PFSK-1 (cell line): ENCODE measurements at regions not wholly inside any gene's neighbourhood (a gene's known extent, or its start where the extent isn't known, plus 50 kb on each side); places are given as distances from the start of the nearest gene placed in this dataset.

ENCODE experiments used
- FOXP2 ChIP-seq: optimal IDR thresholded peaks from 2 replicates; pipeline ENCODE3; 2011; ENCODE audit warnings: borderline replicate concordance, control low read depth, inconsistent platforms; ENCODE audit not compliant: insufficient read depth; ENCODE audit errors: extremely low read length, extremely low read depth
- POLR2AphosphoS5 ChIP-seq: IDR thresholded peaks from 2 replicates; pipeline ENCODE4 v1.6.1; 2012; ENCODE audit warnings: low read depth, mild to moderate bottlenecking, control low read depth, low read length, moderate library complexity
- SIN3A ChIP-seq: IDR thresholded peaks from 2 replicates; pipeline ENCODE4 v1.6.1; 2012; ENCODE audit warnings: mild to moderate bottlenecking, low read length, moderate library complexity, borderline replicate concordance; ENCODE audit not compliant: insufficient read depth
- TAF1 ChIP-seq: IDR thresholded peaks from 2 replicates; pipeline ENCODE4 v1.6.1; 2012; ENCODE audit warnings: low read length, control low read depth, borderline replicate concordance; ENCODE audit not compliant: insufficient read depth
- TF ChIP-seq, protein P1 (sequence below), 2 experiments: IDR thresholded peaks; 2 replicates each; pipeline versions ENCODE4 v1.6.1 to v1.8.0; 2011 to 2012; ENCODE audit warnings: low read depth in 2 of 2, low read length in 2 of 2, control low read depth in 1 of 2, inconsistent platforms in 1 of 2, mild to moderate bottlenecking in 1 of 2, moderate library complexity in 1 of 2; ENCODE audit not compliant: insufficient read depth in 1 of 2

- TF ChIP-seq FOXP2, result no peak
- TF ChIP-seq SIN3A, result no peak
- TF ChIP-seq POLR2AphosphoS5, result no peak
- TF ChIP-seq, protein P1, sequence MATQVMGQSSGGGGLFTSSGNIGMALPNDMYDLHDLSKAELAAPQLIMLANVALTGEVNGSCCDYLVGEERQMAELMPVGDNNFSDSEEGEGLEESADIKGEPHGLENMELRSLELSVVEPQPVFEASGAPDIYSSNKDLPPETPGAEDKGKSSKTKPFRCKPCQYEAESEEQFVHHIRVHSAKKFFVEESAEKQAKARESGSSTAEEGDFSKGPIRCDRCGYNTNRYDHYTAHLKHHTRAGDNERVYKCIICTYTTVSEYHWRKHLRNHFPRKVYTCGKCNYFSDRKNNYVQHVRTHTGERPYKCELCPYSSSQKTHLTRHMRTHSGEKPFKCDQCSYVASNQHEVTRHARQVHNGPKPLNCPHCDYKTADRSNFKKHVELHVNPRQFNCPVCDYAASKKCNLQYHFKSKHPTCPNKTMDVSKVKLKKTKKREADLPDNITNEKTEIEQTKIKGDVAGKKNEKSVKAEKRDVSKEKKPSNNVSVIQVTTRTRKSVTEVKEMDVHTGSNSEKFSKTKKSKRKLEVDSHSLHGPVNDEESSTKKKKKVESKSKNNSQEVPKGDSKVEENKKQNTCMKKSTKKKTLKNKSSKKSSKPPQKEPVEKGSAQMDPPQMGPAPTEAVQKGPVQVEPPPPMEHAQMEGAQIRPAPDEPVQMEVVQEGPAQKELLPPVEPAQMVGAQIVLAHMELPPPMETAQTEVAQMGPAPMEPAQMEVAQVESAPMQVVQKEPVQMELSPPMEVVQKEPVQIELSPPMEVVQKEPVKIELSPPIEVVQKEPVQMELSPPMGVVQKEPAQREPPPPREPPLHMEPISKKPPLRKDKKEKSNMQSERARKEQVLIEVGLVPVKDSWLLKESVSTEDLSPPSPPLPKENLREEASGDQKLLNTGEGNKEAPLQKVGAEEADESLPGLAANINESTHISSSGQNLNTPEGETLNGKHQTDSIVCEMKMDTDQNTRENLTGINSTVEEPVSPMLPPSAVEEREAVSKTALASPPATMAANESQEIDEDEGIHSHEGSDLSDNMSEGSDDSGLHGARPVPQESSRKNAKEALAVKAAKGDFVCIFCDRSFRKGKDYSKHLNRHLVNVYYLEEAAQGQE (IDR thresholded peaks at IDR 0.05; ENCODE audit: insufficient read depth in 1 of 2, low read depth in 2 of 2, low read length in 2 of 2), result no peak
- no peak for TF ChIP-seq TAF1
Observed at GRCh38 chr12:19799895-19800602, 360.8 kb downstream of the AEBP2 start.

DNA sequence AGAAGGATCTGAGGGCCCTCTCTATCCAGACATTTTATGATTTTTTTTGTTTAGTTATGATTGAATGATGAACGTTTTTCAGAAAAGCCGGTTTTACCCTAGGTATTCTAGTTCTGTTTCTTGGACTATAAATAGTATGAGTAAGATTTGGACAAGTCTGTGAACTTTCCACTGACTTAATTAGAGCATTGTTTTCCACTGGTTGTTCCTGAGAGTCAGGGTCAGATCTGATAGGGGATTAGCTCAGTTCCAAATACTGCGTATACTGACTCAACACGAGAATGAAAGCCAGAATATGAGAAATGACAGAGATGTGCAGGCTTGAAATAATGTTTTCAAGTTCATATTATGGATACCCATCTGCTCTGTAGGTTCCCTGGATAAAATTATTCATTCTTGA is 361.6 kb downstream of the AEBP2 start:
- TF ChIP-seq SIN3A (no peak), FOXP2 (no peak), POLR2AphosphoS5 (no peak), TAF1 (no peak)
- TF ChIP-seq, protein P1 (IDR thresholded peaks at IDR 0.05; ENCODE audit: insufficient read depth in 1 of 2, low read depth in 2 of 2, low read length in 2 of 2), result no peak

DNA sequence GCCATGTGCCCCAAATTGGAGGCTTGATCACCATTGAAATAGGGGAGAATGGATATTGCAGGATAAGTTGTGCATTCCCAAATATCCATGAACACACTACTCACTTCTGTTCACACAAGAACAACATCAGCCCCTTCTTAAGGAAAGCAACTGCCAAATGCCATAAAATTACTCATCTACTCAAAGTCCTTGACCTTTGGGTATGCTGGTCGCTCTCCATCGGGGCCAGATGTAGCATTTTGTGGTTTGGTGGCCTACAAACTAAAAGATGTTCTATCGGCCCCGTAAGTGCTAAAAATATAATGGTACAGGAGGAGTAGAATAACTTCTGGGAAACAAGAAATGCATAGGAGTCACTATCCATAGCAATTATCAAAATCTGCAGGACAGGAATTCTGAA is 362.6 kb downstream of the AEBP2 start:
- TF ChIP-seq, protein P1 (IDR thresholded peaks at IDR 0.05; ENCODE audit: insufficient read depth in 1 of 2, low read depth in 2 of 2, low read length in 2 of 2), result no peak
- no peak for TF ChIP-seq TAF1
- no peak for TF ChIP-seq SIN3A

DNA sequence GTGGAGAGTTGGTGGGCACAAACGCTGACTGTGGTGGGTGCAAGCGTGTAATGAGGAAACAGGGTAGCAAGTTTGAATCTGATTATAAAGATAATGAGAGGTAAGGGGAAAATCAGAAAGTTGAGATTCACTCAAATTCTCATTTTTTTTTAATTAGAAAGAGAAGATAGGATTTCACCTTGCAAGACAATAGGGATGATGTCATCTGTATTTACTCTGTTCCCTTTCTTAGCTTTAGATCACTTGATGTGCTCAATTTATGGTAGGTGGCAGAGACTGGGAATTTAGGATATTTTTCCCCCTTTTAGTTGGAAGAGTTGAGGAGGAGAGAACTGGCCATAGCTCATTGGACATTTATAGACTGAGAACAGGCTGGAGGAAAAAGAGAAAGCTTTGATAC is 363.6 kb downstream of the AEBP2 start:
- TF ChIP-seq SIN3A (no peak), TAF1 (no peak), FOXP2 (no peak), POLR2AphosphoS5 (no peak)
- TF ChIP-seq, protein P1 (IDR thresholded peaks at IDR 0.05; ENCODE audit: insufficient read depth in 1 of 2, low read depth in 2 of 2, low read length in 2 of 2), result no peak

DNA sequence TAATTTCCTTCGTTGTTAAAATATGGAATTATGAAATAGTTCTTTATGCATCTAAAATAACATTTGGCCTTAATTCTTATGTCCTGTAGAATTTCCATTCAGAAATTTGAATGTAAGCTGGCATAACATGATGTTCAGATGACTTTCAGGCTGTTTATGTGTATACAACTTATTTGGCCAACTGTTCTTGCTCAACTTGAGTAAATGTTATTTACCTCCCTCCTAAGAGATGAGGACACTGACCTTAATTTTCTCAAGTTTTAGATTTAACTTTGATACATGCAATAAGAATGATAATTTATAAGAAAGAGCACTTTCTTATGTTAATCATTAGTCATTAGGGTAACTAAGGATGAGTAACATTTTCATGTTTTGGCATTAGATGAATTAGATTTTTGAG is 365.4 kb downstream of the AEBP2 start:
- no peak for TF ChIP-seq POLR2AphosphoS5
- TF ChIP-seq SIN3A, result no peak
- TF ChIP-seq FOXP2, result no peak
- TF ChIP-seq, protein P1 (IDR thresholded peaks at IDR 0.05; ENCODE audit: insufficient read depth in 1 of 2, low read depth in 2 of 2, low read length in 2 of 2), result no peak
- no peak for TF ChIP-seq TAF1
